ENCODE measurements at regions not wholly inside any gene's neighbourhood (a gene's known extent, or its start where the extent isn't known, plus 50 kb on each side); places are given as distances from the start of the nearest gene placed in this dataset.

DNA sequence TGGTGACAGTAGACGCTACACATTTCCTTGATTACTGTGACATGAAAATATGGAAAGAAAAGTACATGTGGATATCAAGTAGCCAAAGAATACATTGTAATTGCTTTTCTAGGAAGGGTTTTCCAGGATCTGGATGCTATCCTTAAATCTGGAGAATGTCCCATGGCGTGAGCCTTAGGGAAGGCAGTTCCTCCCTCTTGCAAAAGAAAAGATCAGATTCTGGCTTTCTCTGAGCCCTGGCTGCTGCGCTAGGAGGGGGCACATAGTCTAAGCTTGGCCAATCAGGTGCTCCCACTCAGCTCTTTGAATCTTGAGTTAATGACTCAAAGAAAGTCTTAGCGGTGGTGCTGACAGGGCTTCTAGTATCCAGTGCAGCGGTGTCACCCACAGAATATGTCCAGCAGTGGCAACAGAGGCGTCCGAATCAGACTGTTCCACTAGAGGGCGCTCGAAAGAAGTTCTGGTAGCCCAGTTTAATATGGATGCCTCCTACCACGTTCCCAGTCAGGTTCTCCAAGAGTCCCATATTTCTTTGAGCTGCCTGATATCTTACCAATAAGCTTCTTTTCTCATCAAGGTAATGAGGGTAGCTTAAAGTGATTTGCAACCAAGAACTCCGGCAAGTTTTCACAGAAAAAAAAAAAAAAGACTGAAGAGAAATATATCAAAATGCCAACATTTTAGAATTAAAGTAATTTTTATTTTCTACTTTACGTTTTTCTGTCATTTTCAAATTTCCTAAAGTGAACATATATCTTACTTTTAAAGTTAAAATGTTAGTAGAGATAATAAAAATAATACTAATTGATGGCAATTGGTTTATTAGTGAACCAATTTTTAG, 213.4 kb upstream of the S100G start:
- Histone ChIP-seq H3K27me3 (no peaks in the 10 kb centered on the region), H3K36me3 (replicated peaks; ENCODE audit: insufficient read depth, low read depth) (no peaks in the 10 kb centered on the region), H2AFZ (no peak overlapping the region), H3K9me3 (ENCODE audit: low read depth) (no peaks in the 10 kb centered on the region), H3K4me2 (no peak overlapping the region), H3K79me2 (no peaks in the 10 kb centered on the region), H3K4me1 (ENCODE audit: insufficient read depth) (no peaks in the 10 kb centered on the region), H3K4me3 (no peak overlapping the region), H3K27ac (no peak overlapping the region), H4K20me1 (ENCODE audit: insufficient read depth, poor library complexity, severe bottlenecking) (no peaks in the 10 kb centered on the region), H3K9me2 (replicated peaks; ENCODE audit: insufficient read depth) (no peaks in the 10 kb centered on the region)
- 38% methylated on average over 12 of the region's 12 CpGs for WGBS (ENCODE audit: low lambda C conversion rate, missing lambda C conversion rate)
- peak; percentile 89 for DNase-seq (ENCODE audit: low spot score)
- no peak for TF ChIP-seq EZH2phosphoT487 (IDR thresholded peaks at IDR 0.05; ENCODE audit: low read depth, severe bottlenecking, unreplicated experiment)
- TF ChIP-seq, protein P1, sequence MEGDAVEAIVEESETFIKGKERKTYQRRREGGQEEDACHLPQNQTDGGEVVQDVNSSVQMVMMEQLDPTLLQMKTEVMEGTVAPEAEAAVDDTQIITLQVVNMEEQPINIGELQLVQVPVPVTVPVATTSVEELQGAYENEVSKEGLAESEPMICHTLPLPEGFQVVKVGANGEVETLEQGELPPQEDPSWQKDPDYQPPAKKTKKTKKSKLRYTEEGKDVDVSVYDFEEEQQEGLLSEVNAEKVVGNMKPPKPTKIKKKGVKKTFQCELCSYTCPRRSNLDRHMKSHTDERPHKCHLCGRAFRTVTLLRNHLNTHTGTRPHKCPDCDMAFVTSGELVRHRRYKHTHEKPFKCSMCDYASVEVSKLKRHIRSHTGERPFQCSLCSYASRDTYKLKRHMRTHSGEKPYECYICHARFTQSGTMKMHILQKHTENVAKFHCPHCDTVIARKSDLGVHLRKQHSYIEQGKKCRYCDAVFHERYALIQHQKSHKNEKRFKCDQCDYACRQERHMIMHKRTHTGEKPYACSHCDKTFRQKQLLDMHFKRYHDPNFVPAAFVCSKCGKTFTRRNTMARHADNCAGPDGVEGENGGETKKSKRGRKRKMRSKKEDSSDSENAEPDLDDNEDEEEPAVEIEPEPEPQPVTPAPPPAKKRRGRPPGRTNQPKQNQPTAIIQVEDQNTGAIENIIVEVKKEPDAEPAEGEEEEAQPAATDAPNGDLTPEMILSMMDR (IDR thresholded peaks at IDR 0.05; ENCODE audit: poor library complexity): peak; percentile 79
- TF ChIP-seq EZH2 (IDR thresholded peaks at IDR 0.05; ENCODE audit: borderline replicate concordance): no peak

DNA sequence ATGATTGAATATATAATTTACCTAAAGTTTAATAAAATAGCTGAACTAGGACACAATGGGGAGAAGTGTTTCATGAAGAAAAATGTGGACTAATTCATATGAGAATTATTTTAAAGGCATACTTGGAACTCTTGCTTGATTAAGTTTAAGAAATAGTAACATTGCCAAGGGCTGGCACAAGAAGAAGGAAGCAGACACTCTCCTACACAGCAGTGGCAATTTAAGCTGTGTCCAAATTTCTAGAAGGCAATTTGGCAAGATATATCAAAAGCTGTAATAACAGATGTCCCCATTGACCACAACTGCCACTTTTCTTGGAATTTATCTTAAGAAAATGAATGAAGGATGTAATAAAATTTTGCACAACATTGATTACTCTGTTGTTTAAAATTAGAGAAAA, 209.5 kb upstream of the S100G start:
- Histone ChIP-seq H3K27ac (no peak overlapping the region), H4K20me1 (ENCODE audit: insufficient read depth, poor library complexity, severe bottlenecking) (no peaks in the 10 kb centered on the region), H3K9me2 (replicated peaks; ENCODE audit: insufficient read depth) (no peaks in the 10 kb centered on the region), H3K79me2 (no peaks in the 10 kb centered on the region), H3K4me2 (no peak overlapping the region), H3K4me3 (no peak overlapping the region), H3K36me3 (replicated peaks; ENCODE audit: insufficient read depth, low read depth) (no peaks in the 10 kb centered on the region), H3K9me3 (ENCODE audit: low read depth) (no peaks in the 10 kb centered on the region), H2AFZ (no peak overlapping the region), H3K27me3 (no peaks in the 10 kb centered on the region), H3K4me1 (ENCODE audit: insufficient read depth) (no peaks in the 10 kb centered on the region)
- no peak for TF ChIP-seq EZH2 (IDR thresholded peaks at IDR 0.05; ENCODE audit: borderline replicate concordance)
- no peak for TF ChIP-seq EZH2phosphoT487 (IDR thresholded peaks at IDR 0.05; ENCODE audit: low read depth, severe bottlenecking, unreplicated experiment)
- TF ChIP-seq, protein P1 (IDR thresholded peaks at IDR 0.05; ENCODE audit: poor library complexity): no peak
- DNase-seq (ENCODE audit: low spot score): no peak

DNA sequence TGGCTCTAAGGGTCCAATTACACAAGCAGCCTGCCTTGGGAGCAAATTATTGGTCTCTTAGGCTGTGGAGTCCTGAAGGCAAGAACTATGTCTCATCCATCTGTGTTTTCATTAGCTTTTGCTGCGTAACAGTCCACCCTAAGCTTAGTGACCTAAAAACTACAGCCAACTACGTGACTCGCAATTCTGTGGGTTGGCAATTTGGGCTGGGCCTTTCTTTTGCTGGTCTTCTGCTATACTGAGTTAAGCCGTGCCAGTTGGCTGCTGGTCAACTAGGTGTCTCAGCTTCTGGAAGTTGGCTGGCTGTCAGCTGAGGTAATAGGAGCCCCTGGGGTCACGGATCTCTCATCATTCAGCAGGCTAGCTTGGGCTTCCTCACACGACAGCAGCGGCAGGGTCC, 205.6 kb upstream of the S100G start:
- Histone ChIP-seq H3K27me3 (no peaks in the 10 kb centered on the region), H3K79me2 (no peaks in the 10 kb centered on the region), H3K4me2 (no peak overlapping the region), H2AFZ (no peak overlapping the region), H3K36me3 (replicated peaks; ENCODE audit: insufficient read depth, low read depth) (no peaks in the 10 kb centered on the region), H3K4me1 (ENCODE audit: insufficient read depth) (no peaks in the 10 kb centered on the region), H3K4me3 (no peak overlapping the region), H3K9me3 (ENCODE audit: low read depth) (no peaks in the 10 kb centered on the region), H3K9me2 (replicated peaks; ENCODE audit: insufficient read depth) (no peaks in the 10 kb centered on the region), H4K20me1 (ENCODE audit: insufficient read depth, poor library complexity, severe bottlenecking) (no peaks in the 10 kb centered on the region), H3K27ac (no peak overlapping the region)
- 90% methylated on average over 7 of the region's 7 CpGs for WGBS (ENCODE audit: low lambda C conversion rate, missing lambda C conversion rate)
- TF ChIP-seq EZH2phosphoT487 (IDR thresholded peaks at IDR 0.05; ENCODE audit: low read depth, severe bottlenecking, unreplicated experiment) (no peak), EZH2 (IDR thresholded peaks at IDR 0.05; ENCODE audit: borderline replicate concordance) (no peak)
- TF ChIP-seq, protein P1 (IDR thresholded peaks at IDR 0.05; ENCODE audit: poor library complexity): no peak
- DNase-seq (ENCODE audit: low spot score): no peak
